SK-N-SH treated with all-trans-retinoic acid at 6 μM for 48 hours (cell line): ENCODE measurements at regions not wholly inside any gene's neighbourhood (a gene's known extent, or its start where the extent isn't known, plus 50 kb on each side); places are given as distances from the start of the nearest gene placed in this dataset.
A peak's percentile ranks its signal among the peaks of the same experiment; 100 is the strongest.
"Not testable (repeated sequence)": the region's sequence is repeated elsewhere in the genome, so short reads cannot be mapped to it uniquely, and the experiment has no call there.

ENCODE experiments used
- ATAC-seq: fragments of 200-7000 bp; cut with Tn5 transposase; 3 replicates; pipeline ENCODE4 v1.9.1; 2020; ENCODE audit warnings: mild to moderate bottlenecking, moderate library complexity
- ARNTL ChIP-seq: fragments of 450-650 bp; formaldehyde crosslinking; IDR thresholded peaks from 2 replicates; pipeline ENCODE4 v1.5.0; 2020; ENCODE audit warnings: low read depth, mild to moderate bottlenecking, moderate library complexity, borderline replicate concordance
- CSDC2 ChIP-seq: fragments of 250-450 bp; sonication (Bioruptor Pico); IDR thresholded peaks from 2 replicates; pipeline ENCODE4 v1.5.0; 2020; ENCODE audit warnings: mild to moderate bottlenecking, moderate library complexity
- ESRRG ChIP-seq: fragments of 250-450 bp; sonication (Bioruptor Pico); IDR thresholded peaks from 2 replicates; pipeline ENCODE4 v1.6.1; 2021; ENCODE audit warnings: mild to moderate bottlenecking
- ISL1 ChIP-seq: fragments of 250-450 bp; sonication (Bioruptor Pico); IDR thresholded peaks from 2 replicates; pipeline ENCODE4 v2.1.2; 2022; ENCODE audit warnings: mild to moderate bottlenecking, moderate library complexity
- OSR1 ChIP-seq: fragments of 250-450 bp; sonication (Bioruptor Pico); IDR thresholded peaks from 2 replicates; pipeline ENCODE4 v1.8.0; 2022; ENCODE audit warnings: moderate library complexity, mild to moderate bottlenecking, inconsistent platforms
- PPARA ChIP-seq: fragments of 250-450 bp; sonication (Bioruptor Pico); IDR thresholded peaks from 2 replicates; pipeline ENCODE4 v1.5.0; 2020; ENCODE audit warnings: mild to moderate bottlenecking, borderline replicate concordance
- SNAI2 ChIP-seq: fragments of 250-450 bp; sonication (Bioruptor Pico); IDR thresholded peaks from 2 replicates; pipeline ENCODE4 v1.5.0; 2020; ENCODE audit warnings: mild to moderate bottlenecking, moderate library complexity
- TCF4 ChIP-seq: fragments of 250-450 bp; sonication (Bioruptor Pico); IDR thresholded peaks from 2 replicates; pipeline ENCODE4 v1.8.0; 2021; ENCODE audit warnings: mild to moderate bottlenecking, moderate library complexity, borderline replicate concordance
- TOX ChIP-seq: fragments of 250-450 bp; sonication (Bioruptor Pico); IDR thresholded peaks from 2 replicates; pipeline ENCODE4 v1.8.0; 2021; ENCODE audit warnings: mild to moderate bottlenecking, moderate library complexity, borderline replicate concordance
- ZFP3 ChIP-seq: fragments of 250-450 bp; sonication (Bioruptor Pico); IDR thresholded peaks from 2 replicates; pipeline ENCODE4 v1.5.0; 2020; ENCODE audit warnings: mild to moderate bottlenecking, moderate library complexity
- ZFP30 ChIP-seq: fragments of 450-650 bp; formaldehyde crosslinking; IDR thresholded peaks from 2 replicates; pipeline ENCODE4 v1.5.0; 2022; ENCODE audit warnings: mild to moderate bottlenecking, moderate library complexity
- ZNF70 ChIP-seq: fragments of 450-650 bp; formaldehyde crosslinking; IDR thresholded peaks from 2 replicates; pipeline ENCODE4 v1.5.0; 2020; ENCODE audit warnings: mild to moderate bottlenecking, moderate library complexity
- ZNF8 ChIP-seq: fragments of 450-650 bp; formaldehyde crosslinking; IDR thresholded peaks from 2 replicates; pipeline ENCODE4 v1.5.0; 2020; ENCODE audit warnings: mild to moderate bottlenecking, moderate library complexity
- TF ChIP-seq, protein P1 (sequence below): fragments of 250-450 bp; sonication (Bioruptor Pico); IDR thresholded peaks from 2 replicates; pipeline ENCODE4 v1.5.0; 2020; ENCODE audit warnings: mild to moderate bottlenecking, moderate library complexity
- TF ChIP-seq, protein P2 (sequence below): fragments of 250-450 bp; sonication (Bioruptor Pico); IDR thresholded peaks from 2 replicates; pipeline ENCODE4 v1.8.0; 2020; ENCODE audit warnings: mild to moderate bottlenecking, moderate library complexity, borderline replicate concordance
- TF ChIP-seq, protein P3 (sequence below): fragments of 250-450 bp; sonication (Bioruptor Pico); IDR thresholded peaks from 2 replicates; pipeline ENCODE4 v1.5.1; 2020; ENCODE audit warnings: low read depth, mild to moderate bottlenecking, moderate library complexity
- TF ChIP-seq, protein P4 (sequence below): fragments of 250-450 bp; sonication (Bioruptor Pico); IDR thresholded peaks from 2 replicates; pipeline ENCODE4 v1.8.0; 2021; ENCODE audit warnings: low read depth, mild to moderate bottlenecking, moderate library complexity, borderline replicate concordance

DNA sequence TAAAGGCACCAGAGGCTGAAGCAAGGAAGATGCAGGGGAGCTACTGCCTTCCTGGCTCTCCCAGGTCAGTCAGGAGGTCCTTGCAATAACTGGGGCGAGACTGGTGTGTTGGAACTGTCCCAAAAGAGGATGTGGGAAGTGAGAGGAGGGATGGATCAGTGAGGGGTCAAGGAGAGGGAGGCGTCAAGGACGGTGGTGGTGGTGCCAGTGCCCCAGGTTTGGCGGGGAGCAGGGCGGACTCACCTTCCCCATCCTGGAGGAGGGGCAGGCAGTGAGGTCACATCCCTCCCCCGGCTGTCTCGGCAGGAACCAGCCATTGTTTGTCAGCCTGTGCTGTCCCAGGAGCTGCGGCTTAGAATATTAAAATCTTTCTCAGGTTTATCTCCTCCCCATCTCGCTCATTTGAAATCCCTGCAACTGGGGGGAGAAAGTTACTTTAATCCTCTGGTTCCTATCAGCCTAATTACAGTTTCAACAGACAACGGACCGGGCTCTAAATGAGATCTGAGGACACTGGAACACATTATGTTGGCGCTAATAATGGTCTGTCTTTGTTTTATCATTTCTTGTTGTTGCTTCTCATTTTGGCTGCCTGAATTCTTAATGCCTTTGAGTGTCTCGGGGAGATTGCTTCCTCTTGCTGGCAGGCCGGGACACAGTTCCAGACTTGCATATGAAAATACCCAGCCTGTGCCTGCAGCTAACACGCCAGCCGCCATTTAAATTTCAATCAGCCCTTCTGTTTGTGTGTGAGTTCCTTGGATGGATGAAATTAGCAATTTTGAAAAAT lies 387.5 kb downstream of the RPS24 start:
- TF ChIP-seq, protein P1, sequence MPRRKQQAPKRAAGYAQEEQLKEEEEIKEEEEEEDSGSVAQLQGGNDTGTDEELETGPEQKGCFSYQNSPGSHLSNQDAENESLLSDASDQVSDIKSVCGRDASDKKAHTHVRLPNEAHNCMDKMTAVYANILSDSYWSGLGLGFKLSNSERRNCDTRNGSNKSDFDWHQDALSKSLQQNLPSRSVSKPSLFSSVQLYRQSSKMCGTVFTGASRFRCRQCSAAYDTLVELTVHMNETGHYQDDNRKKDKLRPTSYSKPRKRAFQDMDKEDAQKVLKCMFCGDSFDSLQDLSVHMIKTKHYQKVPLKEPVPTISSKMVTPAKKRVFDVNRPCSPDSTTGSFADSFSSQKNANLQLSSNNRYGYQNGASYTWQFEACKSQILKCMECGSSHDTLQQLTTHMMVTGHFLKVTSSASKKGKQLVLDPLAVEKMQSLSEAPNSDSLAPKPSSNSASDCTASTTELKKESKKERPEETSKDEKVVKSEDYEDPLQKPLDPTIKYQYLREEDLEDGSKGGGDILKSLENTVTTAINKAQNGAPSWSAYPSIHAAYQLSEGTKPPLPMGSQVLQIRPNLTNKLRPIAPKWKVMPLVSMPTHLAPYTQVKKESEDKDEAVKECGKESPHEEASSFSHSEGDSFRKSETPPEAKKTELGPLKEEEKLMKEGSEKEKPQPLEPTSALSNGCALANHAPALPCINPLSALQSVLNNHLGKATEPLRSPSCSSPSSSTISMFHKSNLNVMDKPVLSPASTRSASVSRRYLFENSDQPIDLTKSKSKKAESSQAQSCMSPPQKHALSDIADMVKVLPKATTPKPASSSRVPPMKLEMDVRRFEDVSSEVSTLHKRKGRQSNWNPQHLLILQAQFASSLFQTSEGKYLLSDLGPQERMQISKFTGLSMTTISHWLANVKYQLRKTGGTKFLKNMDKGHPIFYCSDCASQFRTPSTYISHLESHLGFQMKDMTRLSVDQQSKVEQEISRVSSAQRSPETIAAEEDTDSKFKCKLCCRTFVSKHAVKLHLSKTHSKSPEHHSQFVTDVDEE (CRISPR knock-in tag) = no peak
- peak; percentile 21; the same call in 1 of the 2 replicates for TF ChIP-seq TCF4
- ATAC-seq = no peak

DNA sequence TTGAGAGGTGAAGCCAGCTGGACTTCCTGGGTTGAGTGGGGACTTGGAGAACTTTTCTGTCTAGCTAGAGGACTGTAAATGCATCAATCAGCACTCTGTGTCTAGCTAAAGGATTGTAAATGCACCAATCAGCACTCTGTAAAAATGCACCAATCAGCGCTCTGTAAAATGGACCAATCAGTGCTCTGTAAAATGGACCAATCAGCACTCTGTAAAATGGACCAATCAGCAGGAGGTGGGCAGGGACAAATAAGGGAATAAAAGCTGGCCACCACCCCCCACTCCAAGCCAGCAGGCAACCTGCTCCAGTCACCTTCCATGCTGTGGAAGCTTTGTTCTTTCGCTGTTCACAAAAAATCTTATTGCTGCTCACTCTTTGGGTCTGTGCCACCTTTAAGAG lies 390.4 kb downstream of the RPS24 start:
- not testable (repeated sequence) for ATAC-seq

DNA sequence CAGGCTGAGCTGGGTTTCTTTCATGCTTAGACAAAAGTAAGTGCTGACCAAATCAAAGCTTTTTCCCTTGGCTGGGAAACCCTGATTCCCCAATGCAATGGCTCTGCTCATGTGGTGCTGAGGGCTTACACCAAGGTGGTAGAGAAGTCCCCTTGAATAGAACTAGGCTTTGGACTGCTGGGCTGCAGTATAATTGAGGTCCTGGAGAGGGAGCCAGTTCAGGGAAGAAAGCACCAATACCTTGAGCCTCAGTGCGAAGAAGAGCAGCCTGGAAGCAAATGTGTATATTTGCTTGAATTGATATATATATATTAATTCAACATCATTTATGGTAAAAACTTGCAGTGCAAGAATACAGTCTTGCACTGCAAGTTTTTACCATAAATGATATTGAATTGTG lies 391.1 kb downstream of the RPS24 start:
- no peak for TF ChIP-seq ISL1 (CRISPR knock-in tag)
- TF ChIP-seq ESRRG (CRISPR knock-in tag) = no peak
- TF ChIP-seq, protein P1 (CRISPR knock-in tag) = no peak
- no peak for TF ChIP-seq ZNF8 (CRISPR knock-in tag)
- ATAC-seq = no peak

DNA sequence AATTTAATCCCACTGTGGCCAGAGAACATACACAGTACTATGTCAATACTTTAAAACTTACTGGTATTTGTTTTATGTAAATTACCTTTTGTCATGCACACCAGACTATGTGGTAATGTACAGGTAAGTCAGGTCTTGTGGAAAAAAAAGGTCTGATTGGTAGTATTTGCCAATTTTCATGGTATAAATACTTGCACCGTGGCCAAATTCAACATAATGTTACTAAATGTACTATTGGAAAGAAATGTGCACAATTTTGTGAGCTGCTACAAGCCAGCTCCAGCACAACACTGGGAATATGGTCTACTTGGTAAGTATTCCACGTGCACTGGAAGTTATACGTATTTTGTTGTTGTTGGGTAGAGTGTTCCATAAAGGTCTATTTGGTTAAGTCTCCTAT lies 392.5 kb downstream of the RPS24 start:
- ATAC-seq = no peak
- TF ChIP-seq ISL1 (CRISPR knock-in tag) = no peak
- no peak for TF ChIP-seq SNAI2
- no peak for TF ChIP-seq ARNTL (CRISPR knock-in tag)
- TF ChIP-seq ESRRG (CRISPR knock-in tag) = no peak
- no peak for TF ChIP-seq ZFP30 (CRISPR knock-in tag)
- TF ChIP-seq TCF4 = no peak
- TF ChIP-seq CSDC2 (CRISPR knock-in tag) = no peak
- TF ChIP-seq OSR1 (CRISPR knock-in tag) = no peak
- TF ChIP-seq ZFP3 = no peak

DNA sequence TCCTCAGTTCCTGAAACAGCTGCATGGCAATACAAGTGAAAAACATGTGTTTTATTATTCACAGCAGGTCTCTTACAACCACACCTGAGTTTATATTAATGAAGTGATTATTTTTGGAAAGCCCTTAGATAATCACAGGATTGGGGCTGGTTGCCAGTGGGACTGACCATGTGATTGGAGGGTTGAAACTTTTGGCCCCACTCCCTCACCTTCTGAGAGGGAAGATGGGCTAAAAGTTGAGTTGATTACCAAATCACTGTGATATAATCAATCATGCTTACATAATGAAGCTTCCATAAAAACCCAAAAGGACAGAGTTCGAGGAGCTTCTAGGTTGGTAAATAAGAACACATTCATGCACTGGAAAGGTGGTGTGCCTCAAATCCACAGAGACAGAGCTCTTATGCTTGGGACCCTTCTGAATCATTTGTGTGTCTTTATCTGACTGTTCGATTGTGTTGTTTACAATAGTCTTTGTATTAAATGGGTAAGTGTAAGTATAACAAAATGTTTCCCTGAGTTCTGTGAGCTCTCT lies 393.9 kb downstream of the RPS24 start:
- no peak for TF ChIP-seq ESRRG (CRISPR knock-in tag)
- no peak for TF ChIP-seq ISL1 (CRISPR knock-in tag)
- TF ChIP-seq TOX (CRISPR knock-in tag) = no peak
- no peak for TF ChIP-seq OSR1 (CRISPR knock-in tag)
- TF ChIP-seq, protein P2, sequence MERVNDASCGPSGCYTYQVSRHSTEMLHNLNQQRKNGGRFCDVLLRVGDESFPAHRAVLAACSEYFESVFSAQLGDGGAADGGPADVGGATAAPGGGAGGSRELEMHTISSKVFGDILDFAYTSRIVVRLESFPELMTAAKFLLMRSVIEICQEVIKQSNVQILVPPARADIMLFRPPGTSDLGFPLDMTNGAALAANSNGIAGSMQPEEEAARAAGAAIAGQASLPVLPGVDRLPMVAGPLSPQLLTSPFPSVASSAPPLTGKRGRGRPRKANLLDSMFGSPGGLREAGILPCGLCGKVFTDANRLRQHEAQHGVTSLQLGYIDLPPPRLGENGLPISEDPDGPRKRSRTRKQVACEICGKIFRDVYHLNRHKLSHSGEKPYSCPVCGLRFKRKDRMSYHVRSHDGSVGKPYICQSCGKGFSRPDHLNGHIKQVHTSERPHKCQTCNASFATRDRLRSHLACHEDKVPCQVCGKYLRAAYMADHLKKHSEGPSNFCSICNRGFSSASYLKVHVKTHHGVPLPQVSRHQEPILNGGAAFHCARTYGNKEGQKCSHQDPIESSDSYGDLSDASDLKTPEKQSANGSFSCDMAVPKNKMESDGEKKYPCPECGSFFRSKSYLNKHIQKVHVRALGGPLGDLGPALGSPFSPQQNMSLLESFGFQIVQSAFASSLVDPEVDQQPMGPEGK (CRISPR knock-in tag) = no peak
- no peak for TF ChIP-seq ZNF8 (CRISPR knock-in tag)
- TF ChIP-seq ARNTL (CRISPR knock-in tag) = no peak
- TF ChIP-seq, protein P3, sequence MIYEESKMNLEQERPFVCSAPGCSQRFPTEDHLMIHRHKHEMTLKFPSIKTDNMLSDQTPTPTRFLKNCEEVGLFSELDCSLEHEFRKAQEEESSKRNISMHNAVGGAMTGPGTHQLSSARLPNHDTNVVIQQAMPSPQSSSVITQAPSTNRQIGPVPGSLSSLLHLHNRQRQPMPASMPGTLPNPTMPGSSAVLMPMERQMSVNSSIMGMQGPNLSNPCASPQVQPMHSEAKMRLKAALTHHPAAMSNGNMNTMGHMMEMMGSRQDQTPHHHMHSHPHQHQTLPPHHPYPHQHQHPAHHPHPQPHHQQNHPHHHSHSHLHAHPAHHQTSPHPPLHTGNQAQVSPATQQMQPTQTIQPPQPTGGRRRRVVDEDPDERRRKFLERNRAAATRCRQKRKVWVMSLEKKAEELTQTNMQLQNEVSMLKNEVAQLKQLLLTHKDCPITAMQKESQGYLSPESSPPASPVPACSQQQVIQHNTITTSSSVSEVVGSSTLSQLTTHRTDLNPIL = no peak
- no peak for TF ChIP-seq PPARA (CRISPR knock-in tag)
- TF ChIP-seq, protein P1 (CRISPR knock-in tag) = no peak
- TF ChIP-seq ZNF70 (CRISPR knock-in tag) = no peak
- TF ChIP-seq, protein P4, sequence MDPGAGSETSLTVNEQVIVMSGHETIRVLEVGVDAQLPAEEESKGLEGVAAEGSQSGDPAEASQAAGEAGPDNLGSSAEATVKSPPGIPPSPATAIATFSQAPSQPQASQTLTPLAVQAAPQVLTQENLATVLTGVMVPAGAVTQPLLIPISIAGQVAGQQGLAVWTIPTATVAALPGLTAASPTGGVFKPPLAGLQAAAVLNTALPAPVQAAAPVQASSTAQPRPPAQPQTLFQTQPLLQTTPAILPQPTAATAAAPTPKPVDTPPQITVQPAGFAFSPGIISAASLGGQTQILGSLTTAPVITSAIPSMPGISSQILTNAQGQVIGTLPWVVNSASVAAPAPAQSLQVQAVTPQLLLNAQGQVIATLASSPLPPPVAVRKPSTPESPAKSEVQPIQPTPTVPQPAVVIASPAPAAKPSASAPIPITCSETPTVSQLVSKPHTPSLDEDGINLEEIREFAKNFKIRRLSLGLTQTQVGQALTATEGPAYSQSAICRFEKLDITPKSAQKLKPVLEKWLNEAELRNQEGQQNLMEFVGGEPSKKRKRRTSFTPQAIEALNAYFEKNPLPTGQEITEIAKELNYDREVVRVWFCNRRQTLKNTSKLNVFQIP (CRISPR knock-in tag) = no peak
- no peak for ATAC-seq
